Gastroesophageal sphincter (tissue), 3 donors: ENCODE measurements at regions not wholly inside any gene's neighbourhood (a gene's known extent, or its start where the extent isn't known, plus 50 kb on each side); places are given as distances from the start of the nearest gene placed in this dataset.

Source experiments
- EP300 ChIP-seq: sonication (generic); formaldehyde crosslinking; IDR thresholded peaks from one replicate; pipeline ENCODE4 v1.6.1; 2017; ENCODE audit warnings: antibody characterized with exemption, mild to moderate bottlenecking
- POLR2A ChIP-seq, 2 donors: fragments of 450-650 bp; IDR thresholded peaks; one replicate each; pipeline ENCODE4 v1.6.1; 2017; ENCODE audit warnings: antibody characterized with exemption in 2 of 2, mild to moderate bottlenecking in 2 of 2, moderate library complexity in 1 of 2
- TF ChIP-seq, protein P1 (sequence below), 4 experiments: fragments of 200-600 bp in 2 of 4; fragments of 450-650 bp in 2 of 4; sonication (generic) in 1 of 4; IDR thresholded peaks; one replicate each; pipeline ENCODE4 v1.5.1; 2017 to 2019; ENCODE audit warnings: antibody characterized with exemption in 4 of 4, mild to moderate bottlenecking in 2 of 4, moderate library complexity in 2 of 4

DNA sequence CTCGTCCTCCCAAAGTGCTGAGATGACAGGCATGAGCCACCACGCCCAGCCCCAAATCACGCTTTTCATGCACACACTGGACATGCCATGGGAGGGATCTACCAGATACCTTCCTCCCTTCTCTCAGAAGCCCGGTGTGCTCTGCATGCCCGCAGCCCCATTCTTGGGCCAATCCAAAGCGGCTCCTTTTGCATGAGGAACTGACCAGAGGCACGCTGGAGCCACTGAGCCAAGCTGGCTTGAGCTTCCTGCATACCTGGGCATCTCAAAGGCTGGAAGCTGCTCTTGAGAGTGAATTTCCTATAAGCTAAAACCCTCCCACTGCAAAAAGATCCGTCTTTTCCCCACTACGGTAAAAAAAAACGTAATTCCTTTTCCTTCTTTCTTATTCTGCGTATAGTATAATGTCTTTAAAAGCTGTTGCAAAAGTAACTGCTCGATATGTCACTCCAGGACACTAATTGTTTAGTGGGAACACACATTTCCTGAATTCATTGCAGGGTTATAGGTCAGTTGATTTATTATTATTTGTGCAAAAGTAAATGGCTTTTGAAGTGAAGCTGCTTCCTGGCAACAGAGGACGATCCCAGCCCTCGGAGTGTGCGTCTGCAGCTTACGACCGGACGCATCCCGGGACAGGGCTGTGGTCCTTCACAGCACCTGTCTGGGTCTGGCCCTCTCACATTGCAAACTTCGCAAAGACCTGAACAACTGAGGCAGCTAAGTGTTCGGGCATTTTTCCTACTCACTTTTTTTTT, 61.8 kb upstream of the ETS2 start:
- no peak for TF ChIP-seq POLR2A (IDR thresholded peaks at IDR 0.05)
- TF ChIP-seq, protein P1, sequence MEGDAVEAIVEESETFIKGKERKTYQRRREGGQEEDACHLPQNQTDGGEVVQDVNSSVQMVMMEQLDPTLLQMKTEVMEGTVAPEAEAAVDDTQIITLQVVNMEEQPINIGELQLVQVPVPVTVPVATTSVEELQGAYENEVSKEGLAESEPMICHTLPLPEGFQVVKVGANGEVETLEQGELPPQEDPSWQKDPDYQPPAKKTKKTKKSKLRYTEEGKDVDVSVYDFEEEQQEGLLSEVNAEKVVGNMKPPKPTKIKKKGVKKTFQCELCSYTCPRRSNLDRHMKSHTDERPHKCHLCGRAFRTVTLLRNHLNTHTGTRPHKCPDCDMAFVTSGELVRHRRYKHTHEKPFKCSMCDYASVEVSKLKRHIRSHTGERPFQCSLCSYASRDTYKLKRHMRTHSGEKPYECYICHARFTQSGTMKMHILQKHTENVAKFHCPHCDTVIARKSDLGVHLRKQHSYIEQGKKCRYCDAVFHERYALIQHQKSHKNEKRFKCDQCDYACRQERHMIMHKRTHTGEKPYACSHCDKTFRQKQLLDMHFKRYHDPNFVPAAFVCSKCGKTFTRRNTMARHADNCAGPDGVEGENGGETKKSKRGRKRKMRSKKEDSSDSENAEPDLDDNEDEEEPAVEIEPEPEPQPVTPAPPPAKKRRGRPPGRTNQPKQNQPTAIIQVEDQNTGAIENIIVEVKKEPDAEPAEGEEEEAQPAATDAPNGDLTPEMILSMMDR (IDR thresholded peaks at IDR 0.05), result no peak
- TF ChIP-seq EP300, result no peak
